ENCODE measurements at regions not wholly inside any gene's neighbourhood (a gene's known extent, or its start where the extent isn't known, plus 50 kb on each side); places are given as distances from the start of the nearest gene placed in this dataset.
"Not testable (repeated sequence)": the region's sequence is repeated elsewhere in the genome, so short reads cannot be mapped to it uniquely, and the experiment has no call there.

GRCh38 chr12:90497923-90498545 lies 456.9 kb downstream of the CCER1 start:
- DNase-seq, result no peak

DNA sequence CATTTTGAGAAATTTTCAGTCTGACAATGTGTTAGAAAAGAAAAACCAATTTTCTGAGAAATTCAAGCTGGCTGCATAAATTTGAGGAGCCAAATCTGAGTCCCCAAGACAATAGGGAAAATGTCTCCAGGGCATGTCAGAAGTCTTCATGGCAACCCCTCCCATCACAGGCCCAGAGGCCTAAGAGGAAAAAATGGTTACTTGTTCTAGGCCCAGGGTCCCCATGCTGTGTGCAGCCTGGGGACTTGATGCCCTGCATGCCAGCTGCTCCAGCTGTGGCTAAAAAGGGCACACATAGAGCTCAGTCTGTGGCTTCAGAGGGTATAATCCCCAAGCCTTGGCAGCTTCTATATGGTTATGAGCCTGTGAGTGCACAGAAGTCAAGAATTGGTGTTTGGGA lies 464.6 kb downstream of the CCER1 start:
- no peak for DNase-seq

DNA sequence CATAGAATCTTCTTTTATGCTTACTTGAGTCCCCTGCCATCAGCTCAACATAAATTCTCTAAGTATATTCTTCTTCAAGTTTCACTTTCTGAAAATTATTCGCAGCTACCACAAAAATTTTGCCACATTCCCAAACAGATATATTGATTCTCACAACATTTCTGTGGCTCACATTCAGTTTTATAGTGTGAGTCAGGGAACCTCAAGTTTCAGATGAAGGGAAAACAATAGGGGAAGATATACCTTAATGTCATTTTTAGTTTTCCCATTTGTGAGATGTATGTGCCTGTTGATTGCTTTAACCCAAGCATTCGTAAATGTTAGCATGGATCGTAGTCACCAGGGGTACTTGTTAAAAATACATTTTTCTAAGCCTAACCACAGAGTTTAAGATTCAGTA lies 465.8 kb downstream of the CCER1 start:
- DNase-seq, result no peak

- no peak for DNase-seq
Measured at GRCh38 chr12:90485560-90485959, 469.4 kb downstream of the CCER1 start.

GRCh38 chr12:90484094-90484493 lies 470.9 kb downstream of the CCER1 start:
- DNase-seq, result no peak

- no peak for DNase-seq
Measured at GRCh38 chr12:90481748-90482147, 473.2 kb downstream of the CCER1 start.

GRCh38 chr12:90479237-90479636 lies 475.7 kb downstream of the CCER1 start:
- no peak for DNase-seq

- no peak for DNase-seq
Measured at GRCh38 chr12:90473831-90474230, 481.1 kb downstream of the CCER1 start.

DNA sequence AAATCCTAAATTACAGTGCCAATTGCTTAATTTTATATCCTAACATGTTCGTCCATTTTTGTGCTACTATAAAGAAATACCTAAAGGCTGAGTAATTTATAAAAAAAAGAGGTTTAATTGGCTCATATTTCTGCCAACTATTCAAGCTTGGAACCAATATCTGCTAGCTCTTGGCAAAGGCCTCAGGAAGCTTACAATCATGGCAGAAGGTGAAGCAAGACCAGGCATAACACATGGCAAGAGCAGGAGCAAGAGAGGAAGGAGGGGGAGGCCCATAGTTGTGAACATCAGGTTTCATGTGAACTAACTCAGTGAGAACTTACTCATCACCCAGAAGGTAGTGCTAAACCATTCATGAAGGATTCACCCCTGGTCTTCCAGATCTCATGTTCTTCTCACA lies 494.3 kb downstream of the CCER1 start:
- no peak for DNase-seq

GRCh38 chr12:90456248-90456647 lies 498.7 kb downstream of the CCER1 start:
- DNase-seq, result no peak

DNA sequence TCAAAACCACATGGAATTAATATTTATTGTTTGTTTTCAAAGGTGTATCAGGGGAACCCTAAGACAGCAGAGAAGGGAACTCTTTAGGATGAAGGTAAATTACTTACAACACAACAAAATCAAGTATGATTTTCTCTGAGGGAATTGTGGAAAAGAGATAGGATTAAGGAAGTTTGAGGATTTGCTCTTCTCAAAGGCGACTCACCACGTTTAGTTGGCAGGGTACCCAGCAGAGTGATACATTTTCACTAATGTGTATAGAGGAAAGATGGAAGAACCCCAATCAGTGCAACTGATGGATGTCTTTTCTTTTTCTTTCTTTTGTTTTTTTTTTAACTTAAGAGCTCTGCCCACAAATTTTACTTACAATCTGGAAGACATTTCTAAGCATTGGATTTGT lies 499.2 kb downstream of the CCER1 start:
- DNase-seq, result no peak

- DNase-seq, result no peak
Measured at GRCh38 chr12:90449611-90450010, 505.4 kb downstream of the CCER1 start.

GRCh38 chr12:90443466-90443865 lies 511.5 kb downstream of the CCER1 start:
- DNase-seq, result not testable (repeated sequence)

DNA sequence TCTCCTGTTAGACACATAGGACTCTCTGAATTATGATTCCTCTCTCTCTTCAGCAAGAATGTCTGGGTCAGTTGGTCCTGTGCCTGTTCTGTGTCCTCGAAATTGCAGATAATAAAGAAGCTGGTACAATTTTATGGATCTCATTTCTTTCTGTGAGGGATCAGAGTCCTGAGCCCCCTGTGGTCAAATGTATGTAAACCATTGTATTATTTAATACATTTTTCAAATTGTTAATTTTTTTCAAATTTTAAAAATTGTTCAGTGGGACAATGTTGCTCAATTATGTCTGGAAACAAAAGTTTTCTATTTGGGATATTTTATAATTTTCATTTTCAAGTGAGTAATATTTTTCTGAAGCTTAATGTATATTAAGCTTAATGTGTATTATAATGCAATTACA lies 513.5 kb downstream of the CCER1 start:
- DNase-seq, result no peak

DNA sequence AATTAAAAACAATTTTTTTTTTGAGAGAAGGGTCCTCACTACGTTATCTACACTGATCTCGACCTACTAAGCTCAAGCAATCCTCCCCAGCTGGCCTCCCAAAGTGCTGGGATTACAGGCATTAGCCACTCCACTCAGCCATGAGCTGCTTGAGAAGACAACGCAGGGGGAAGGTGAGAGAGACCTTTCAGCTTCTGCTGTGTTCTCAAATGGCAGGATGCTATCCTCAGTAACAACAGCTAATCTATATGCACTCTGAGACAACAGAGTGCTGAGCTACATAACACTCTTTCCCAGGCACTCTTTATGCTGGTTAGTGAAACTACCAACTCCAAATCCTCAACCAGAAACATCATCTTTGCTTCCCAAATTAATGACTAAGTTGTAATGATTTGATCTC lies 526.1 kb downstream of the CCER1 start:
- DNase-seq, result no peak

DNA sequence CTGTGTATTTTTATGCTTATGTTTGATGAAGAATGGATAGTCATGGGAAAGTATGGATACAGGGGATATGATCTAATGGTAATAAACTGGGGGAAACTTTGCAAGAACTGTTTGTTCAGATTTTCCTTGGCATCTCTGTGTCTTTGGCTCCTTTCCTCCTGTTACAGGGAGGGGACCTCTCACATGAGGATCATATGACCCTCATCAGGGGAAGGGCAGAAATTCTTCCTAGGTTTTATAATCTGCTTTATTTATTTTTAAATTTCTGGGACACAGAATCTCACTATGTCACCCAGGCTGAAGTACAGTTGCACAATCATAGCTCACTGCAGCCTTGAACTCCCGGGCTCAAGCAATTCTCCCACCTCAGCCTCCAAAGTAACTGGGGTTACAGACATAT lies 526.5 kb downstream of the CCER1 start:
- no peak for DNase-seq

DNA sequence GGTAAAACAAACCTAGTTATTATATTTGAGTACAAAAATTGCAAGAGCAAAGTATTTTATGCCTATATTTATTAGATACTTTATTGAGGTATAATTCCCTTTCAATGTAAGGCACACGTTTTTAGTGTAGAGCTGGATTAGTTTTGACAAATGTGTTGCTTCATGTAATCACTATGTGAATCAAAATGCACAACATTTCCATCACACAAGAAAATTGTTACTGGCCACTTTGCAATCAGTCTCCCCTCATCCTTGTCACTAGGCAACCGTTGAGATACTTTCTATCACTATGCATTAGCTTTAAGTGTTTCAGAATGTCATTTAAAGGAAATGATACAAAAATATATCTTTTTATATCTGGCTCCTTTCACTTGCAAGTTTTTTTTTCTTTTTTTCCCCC lies 531.0 kb downstream of the CCER1 start:
- no peak for DNase-seq

GRCh38 chr12:90410962-90411361 lies 544.0 kb downstream of the CCER1 start:
- DNase-seq, result no peak

DNA sequence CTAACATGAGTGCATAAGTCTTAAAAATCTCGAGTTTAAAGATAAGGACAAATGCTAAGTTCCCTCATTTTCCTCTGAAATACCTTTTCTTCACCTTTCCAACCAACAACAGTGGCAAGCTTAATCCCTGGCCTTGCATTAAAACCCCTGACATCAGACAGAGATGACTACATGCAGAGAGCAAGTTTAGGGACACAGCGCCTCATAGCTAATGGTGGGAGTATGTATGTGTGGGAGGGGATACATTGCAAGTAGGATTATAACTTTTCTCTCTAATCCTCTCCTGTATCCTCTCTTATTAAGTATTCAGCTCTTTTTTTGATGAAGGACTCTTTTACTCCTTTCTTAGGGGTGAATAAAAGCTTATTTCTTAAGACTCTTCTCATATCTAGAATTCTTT lies 547.1 kb downstream of the CCER1 start:
- DNase-seq, result no peak

DNA sequence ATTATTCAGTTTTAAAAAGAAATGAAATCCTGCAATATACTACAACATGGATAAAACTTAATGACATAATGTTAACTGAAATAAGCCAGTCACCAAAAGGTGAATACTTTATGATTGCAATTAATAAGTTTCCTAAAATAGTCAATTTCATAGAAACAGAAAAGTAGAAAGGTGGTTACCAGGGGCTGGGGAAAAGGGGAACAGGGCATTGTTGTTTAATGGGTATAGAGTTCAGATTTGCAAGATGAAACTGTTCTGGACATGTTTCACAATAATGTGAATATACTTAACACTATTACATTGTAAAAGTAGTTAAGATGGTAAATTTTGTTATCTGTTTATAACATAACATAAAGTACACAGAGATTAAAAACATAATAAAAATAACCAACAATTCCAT lies 550.9 kb downstream of the CCER1 start:
- DNase-seq, result no peak

GRCh38 chr12:90401185-90401584 lies 553.8 kb downstream of the CCER1 start:
- no peak for DNase-seq

GRCh38 chr12:90399357-90399756 lies 555.6 kb downstream of the CCER1 start:
- no peak for DNase-seq

DNA sequence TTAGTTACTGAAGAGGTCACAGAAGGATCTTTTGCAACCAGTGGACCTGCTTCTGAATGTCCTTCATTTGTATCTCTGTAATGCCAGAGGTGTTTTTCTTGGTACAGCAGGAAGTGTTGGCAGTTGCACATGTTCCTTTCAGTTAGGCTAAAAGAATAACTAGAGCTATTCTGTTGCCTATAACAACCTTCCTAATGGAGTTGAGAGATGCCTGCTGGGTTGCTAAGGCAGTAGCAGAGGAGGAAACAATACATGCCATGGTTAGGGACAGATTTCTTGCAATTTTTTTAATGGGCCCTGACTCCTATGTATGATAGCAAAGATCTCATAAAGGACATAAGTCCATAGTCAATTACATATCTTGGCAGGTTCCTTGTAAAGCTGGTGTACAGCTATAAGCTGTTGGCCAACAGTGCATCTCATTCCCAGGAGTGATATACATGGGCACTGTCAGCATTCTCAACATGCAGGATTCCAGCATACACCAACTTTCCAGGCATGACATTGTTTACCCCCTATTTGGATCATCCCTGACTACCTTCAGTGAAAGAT lies 556.6 kb downstream of the CCER1 start:
- no peak for DNase-seq

GRCh38 chr12:90396556-90396955 lies 558.4 kb downstream of the CCER1 start:
- DNase-seq, result no peak

DNA sequence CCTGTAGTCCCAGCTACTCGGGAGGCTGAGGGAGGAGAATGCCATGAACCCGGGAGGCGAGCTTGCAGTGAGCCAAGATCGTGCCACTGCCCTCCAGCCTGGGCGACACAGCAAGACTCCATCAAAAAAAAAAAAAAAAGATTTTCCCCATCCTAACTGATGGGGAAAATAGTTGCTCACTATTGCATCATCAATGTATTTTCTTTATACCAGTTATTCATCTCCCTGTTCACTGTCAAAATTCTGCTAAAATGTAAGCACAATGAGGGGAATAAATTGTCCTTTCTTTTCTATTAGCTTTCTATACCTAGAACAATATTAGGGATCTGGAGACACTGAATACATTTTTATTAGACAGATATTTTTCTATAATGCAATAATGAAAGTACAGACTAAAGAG lies 561.3 kb downstream of the CCER1 start:
- DNase-seq, result no peak
